Osteoblast (primary cell): ENCODE measurements at regions not wholly inside any gene's neighbourhood (a gene's known extent, or its start where the extent isn't known, plus 50 kb on each side); places are given as distances from the start of the nearest gene placed in this dataset.

Experiments used
- DNase-seq: peaks from one replicate; pipeline ENCODE4 v3.0.0; 2011; ENCODE audit warnings: low spot score, mixed read lengths; ENCODE audit not compliant: insufficient read length; ENCODE audit errors: missing footprints
- H2AFZ ChIP-seq: 2 replicates; pipeline ENCODE4 v1.6.0; 2011; ENCODE audit warnings: mild to moderate bottlenecking, low read length
- H3K27ac ChIP-seq: 2 replicates; pipeline ENCODE4 v1.5.1; 2011; ENCODE audit warnings: mild to moderate bottlenecking, low read depth, low read length, moderate library complexity
- H3K27me3 ChIP-seq: 2 replicates; pipeline ENCODE4 v1.6.0; 2012; ENCODE audit warnings: mild to moderate bottlenecking, control low read depth, inconsistent platforms, low read length, moderate library complexity; ENCODE audit not compliant: insufficient read depth
- H3K36me3 ChIP-seq: 2 replicates; pipeline ENCODE4 v1.5.1; 2011; ENCODE audit warnings: mild to moderate bottlenecking, low read length, control low read depth, moderate library complexity; ENCODE audit not compliant: insufficient read depth
- H3K4me1 ChIP-seq: 2 replicates; pipeline ENCODE4 v1.5.1; 2011; ENCODE audit warnings: mild to moderate bottlenecking, low read length, control low read depth, moderate library complexity; ENCODE audit not compliant: insufficient read depth
- H3K4me2 ChIP-seq: 2 replicates; pipeline ENCODE4 v1.6.0; 2011; ENCODE audit warnings: mild to moderate bottlenecking, low read length; ENCODE audit not compliant: insufficient read depth
- H3K4me3 ChIP-seq: fragments of 200-600 bp; sonication (generic); 3 replicates; pipeline ENCODE4 v1.5.1; 2012; ENCODE audit warnings: mild to moderate bottlenecking, low read length, inconsistent platforms; ENCODE audit not compliant: insufficient read depth
- H3K79me2 ChIP-seq: 2 replicates; pipeline ENCODE4 v1.6.0; 2012; ENCODE audit warnings: mild to moderate bottlenecking, low read length, control low read depth, inconsistent platforms; ENCODE audit not compliant: insufficient read depth
- H3K9me3 ChIP-seq: 2 replicates; pipeline ENCODE4 v1.5.1; 2011; ENCODE audit warnings: low read depth, low read length, control low read depth
- H4K20me1 ChIP-seq: 2 replicates; pipeline ENCODE4 v1.6.0; 2012; ENCODE audit warnings: mild to moderate bottlenecking, low read length, control low read depth; ENCODE audit not compliant: insufficient read depth
- TF ChIP-seq, protein P1 (sequence below): IDR thresholded peaks from 2 replicates; pipeline ENCODE4 v1.5.1; 2011; ENCODE audit warnings: mild to moderate bottlenecking, low read depth, low read length, moderate library complexity; ENCODE audit errors: extremely low read depth

DNA sequence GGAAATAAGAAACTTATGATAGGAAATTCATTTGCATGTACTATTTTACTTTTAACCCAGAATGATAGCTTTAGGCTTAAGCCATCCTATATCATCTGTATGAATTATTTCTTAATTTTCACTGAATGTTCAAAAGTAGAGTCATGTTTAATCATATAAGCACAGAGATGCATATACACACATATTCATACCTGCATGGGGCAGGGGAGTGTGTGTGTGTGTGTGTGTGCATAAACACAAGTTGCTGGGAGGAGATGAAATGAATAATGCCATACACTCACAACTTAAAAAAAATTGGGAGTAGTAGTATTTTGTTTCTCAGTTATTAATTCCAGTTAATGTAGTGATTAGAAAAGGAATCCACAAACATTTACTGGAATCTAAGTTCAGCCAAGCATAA, 83.1 kb upstream of the IKZF1 start:
- H3K36me3 ChIP-seq = no peaks in the 10 kb centered on the region
- no peak overlapping the region for H3K4me3 ChIP-seq
- no peak for DNase-seq
- no peaks in the 10 kb centered on the region for H3K9me3 ChIP-seq
- no peak overlapping the region for H3K4me2 ChIP-seq
- no peaks in the 10 kb centered on the region for H3K27me3 ChIP-seq
- H3K27ac ChIP-seq = no peak overlapping the region
- H4K20me1 ChIP-seq = no peaks in the 10 kb centered on the region
- no peaks in the 10 kb centered on the region for H3K4me1 ChIP-seq
- H2AFZ ChIP-seq = no peak overlapping the region
- H3K79me2 ChIP-seq = no peaks in the 10 kb centered on the region
- TF ChIP-seq, protein P1, sequence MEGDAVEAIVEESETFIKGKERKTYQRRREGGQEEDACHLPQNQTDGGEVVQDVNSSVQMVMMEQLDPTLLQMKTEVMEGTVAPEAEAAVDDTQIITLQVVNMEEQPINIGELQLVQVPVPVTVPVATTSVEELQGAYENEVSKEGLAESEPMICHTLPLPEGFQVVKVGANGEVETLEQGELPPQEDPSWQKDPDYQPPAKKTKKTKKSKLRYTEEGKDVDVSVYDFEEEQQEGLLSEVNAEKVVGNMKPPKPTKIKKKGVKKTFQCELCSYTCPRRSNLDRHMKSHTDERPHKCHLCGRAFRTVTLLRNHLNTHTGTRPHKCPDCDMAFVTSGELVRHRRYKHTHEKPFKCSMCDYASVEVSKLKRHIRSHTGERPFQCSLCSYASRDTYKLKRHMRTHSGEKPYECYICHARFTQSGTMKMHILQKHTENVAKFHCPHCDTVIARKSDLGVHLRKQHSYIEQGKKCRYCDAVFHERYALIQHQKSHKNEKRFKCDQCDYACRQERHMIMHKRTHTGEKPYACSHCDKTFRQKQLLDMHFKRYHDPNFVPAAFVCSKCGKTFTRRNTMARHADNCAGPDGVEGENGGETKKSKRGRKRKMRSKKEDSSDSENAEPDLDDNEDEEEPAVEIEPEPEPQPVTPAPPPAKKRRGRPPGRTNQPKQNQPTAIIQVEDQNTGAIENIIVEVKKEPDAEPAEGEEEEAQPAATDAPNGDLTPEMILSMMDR = no peak

DNA sequence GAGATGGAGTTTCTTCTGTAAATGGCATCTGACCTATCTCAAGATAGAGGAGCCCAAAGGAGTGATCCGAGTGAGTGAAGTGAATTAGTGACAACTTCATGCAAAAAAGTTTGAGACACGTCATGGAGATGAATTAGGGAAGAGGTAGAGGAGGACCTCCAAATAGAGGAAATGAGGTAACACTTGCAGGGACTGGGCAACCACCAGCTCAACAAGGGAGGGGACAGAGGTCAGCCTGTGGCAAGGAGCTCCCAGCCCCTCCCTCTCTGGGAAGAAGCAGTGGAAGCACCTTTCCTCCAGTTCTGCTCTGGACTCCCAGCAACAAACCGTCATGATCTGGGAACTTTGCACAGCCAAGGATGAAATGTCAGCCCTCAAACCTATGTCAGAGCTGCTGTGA, 83.5 kb upstream of the IKZF1 start:
- Histone ChIP-seq H3K27me3 (no peaks in the 10 kb centered on the region), H2AFZ (no peak overlapping the region), H3K79me2 (no peaks in the 10 kb centered on the region), H3K27ac (no peak overlapping the region), H3K9me3 (no peaks in the 10 kb centered on the region), H3K4me3 (no peak overlapping the region), H3K4me1 (no peaks in the 10 kb centered on the region), H3K4me2 (no peak overlapping the region), H3K36me3 (no peaks in the 10 kb centered on the region), H4K20me1 (no peaks in the 10 kb centered on the region)
- TF ChIP-seq, protein P1 = no peak
- DNase-seq = no peak

DNA sequence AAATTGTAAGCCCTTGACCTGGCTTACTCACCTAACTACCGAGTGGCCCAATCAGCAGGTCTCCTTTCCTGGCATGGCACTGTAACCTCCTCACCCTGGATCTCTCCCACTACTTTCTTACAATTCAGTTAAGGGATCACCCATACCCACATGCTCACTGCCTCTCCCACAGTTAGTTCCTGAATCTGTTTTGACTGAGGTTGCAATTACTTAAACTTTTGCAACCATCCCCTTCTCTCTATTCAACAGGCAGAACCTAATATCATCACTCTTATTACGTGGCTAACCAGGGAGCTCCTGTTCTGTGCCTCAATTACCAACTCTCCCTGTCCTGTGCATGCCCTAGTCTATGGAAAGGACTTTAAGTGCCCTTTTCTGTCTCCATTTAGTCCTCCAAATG, 84.2 kb upstream of the IKZF1 start:
- Histone ChIP-seq H3K27me3 (no peaks in the 10 kb centered on the region), H3K4me3 (no peak overlapping the region), H3K4me2 (no peak overlapping the region), H3K4me1 (no peaks in the 10 kb centered on the region), H3K79me2 (no peaks in the 10 kb centered on the region), H3K27ac (no peak overlapping the region), H2AFZ (no peak overlapping the region), H4K20me1 (no peaks in the 10 kb centered on the region), H3K36me3 (no peaks in the 10 kb centered on the region), H3K9me3 (no peaks in the 10 kb centered on the region)
- DNase-seq = no peak
- TF ChIP-seq, protein P1 = no peak

DNA sequence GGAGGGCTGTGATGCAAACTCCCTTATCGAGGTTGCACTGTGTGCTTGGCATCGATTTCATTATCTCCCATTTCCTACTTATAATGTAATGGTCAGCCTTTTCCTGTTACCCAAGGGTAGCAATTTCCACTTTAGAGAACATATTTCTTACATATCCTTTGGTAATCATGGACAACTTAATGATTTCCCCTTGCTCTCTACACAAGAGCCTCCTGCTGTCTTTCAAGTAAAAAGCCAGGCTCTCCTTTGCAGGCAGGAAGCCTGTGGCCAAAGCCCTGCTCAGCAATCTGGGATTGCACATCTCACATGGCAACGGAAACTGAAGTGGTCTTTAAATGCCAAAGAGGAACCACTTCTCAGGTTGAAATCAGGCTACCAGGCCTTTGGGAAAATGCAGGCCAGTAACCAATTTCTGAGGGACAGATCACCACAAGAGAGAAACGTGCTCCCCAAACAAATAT, 86.7 kb upstream of the IKZF1 start:
- no peaks in the 10 kb centered on the region for H3K27me3 ChIP-seq
- H4K20me1 ChIP-seq = no peaks in the 10 kb centered on the region
- no peak overlapping the region for H3K4me3 ChIP-seq
- no peak overlapping the region for H3K27ac ChIP-seq
- H3K9me3 ChIP-seq = no peaks in the 10 kb centered on the region
- no peaks in the 10 kb centered on the region for H3K36me3 ChIP-seq
- H3K4me2 ChIP-seq = no peak overlapping the region
- H3K79me2 ChIP-seq = no peaks in the 10 kb centered on the region
- TF ChIP-seq, protein P1 = no peak
- H3K4me1 ChIP-seq = no peaks in the 10 kb centered on the region
- H2AFZ ChIP-seq = no peak overlapping the region
- no peak for DNase-seq
